IMR-90 (cell line): ENCODE measurements at regions not wholly inside any gene's neighbourhood (a gene's known extent, or its start where the extent isn't known, plus 50 kb on each side); places are given as distances from the start of the nearest gene placed in this dataset.

Experiments used
- ATAC-seq: fragments of 200-7000 bp; cut with Tn5 transposase; 2 replicates; pipeline ENCODE4 v1.9.1; 2020; ENCODE audit warnings: low read depth, mild to moderate bottlenecking, moderate library complexity
- BruUV-seq: library from RNA; stranded (reverse); fragments of 400-500 nt; replicated peaks from 2 replicates; lab custom pipeline; 2021; lab: Mats Ljungman, UMichigan
- CTCF ChIA-PET: fragments of 300-600 bp; formaldehyde crosslinking; extraction: SDS; loops from one replicate; lab custom pipeline; 2021; ENCODE audit warnings: antibody characterized with exemption; lab: Yijun Ruan, JAX
- POLR2A ChIA-PET: fragments of 300-600 bp; sonication (Branson Sonifier 250); formaldehyde crosslinking; loops from one replicate; lab custom pipeline; 2022; ENCODE audit warnings: antibody characterized with exemption; ENCODE audit not compliant: unreplicated experiment; lab: Charles Lee
- DNase-seq: peaks from one replicate; pipeline ENCODE4 v3.0.0; 2013
- H2AFZ ChIP-seq: replicated peaks from 2 replicates; pipeline ENCODE3; 2013; ENCODE audit warnings: low read length, mild to moderate bottlenecking; ENCODE audit not compliant: poor library complexity
- H2AK5ac ChIP-seq: 2 replicates; pipeline ENCODE4 v1.6.1; 2013; ENCODE audit warnings: low read depth, low read length, inconsistent platforms
- H2AK9ac ChIP-seq: replicated peaks from 2 replicates; pipeline ENCODE3; 2013; ENCODE audit warnings: mild to moderate bottlenecking, low read depth, low read length, moderate library complexity; ENCODE audit not compliant: poor library complexity
- H2BK120ac ChIP-seq: 2 replicates; pipeline ENCODE4 v1.6.1; 2013; ENCODE audit warnings: low read depth, low read length, inconsistent platforms
- H2BK15ac ChIP-seq: 3 replicates; pipeline ENCODE4 v1.6.1; 2013; ENCODE audit warnings: low read depth, low read length, inconsistent platforms
- H2BK20ac ChIP-seq: 2 replicates; pipeline ENCODE4 v1.6.1; 2013; ENCODE audit warnings: low read depth, mild to moderate bottlenecking, inconsistent platforms, low read length, moderate library complexity
- H2BK5ac ChIP-seq: 2 replicates; pipeline ENCODE4 v1.6.1; 2013; ENCODE audit warnings: mild to moderate bottlenecking, low read depth, low read length, inconsistent platforms; ENCODE audit not compliant: poor library complexity, severe bottlenecking
- H3K14ac ChIP-seq: replicated peaks from 2 replicates; pipeline ENCODE4 v1.6.1; 2013; ENCODE audit warnings: low read depth, low read length, inconsistent platforms
- H3K18ac ChIP-seq: 2 replicates; pipeline ENCODE4 v1.6.1; 2013; ENCODE audit warnings: low read depth, low read length, control low read depth
- H3K23ac ChIP-seq: 2 replicates; pipeline ENCODE4 v1.6.1; 2013; ENCODE audit warnings: low read depth, low read length, inconsistent platforms
- H3K27ac ChIP-seq: 2 replicates; pipeline ENCODE4 v1.5.1; 2013; ENCODE audit warnings: mild to moderate bottlenecking, control low read depth, low read length; ENCODE audit not compliant: insufficient read depth
- H3K27me3 ChIP-seq: 2 replicates; pipeline ENCODE4 v1.6.1; 2013; ENCODE audit warnings: low read length; ENCODE audit not compliant: control insufficient read depth, insufficient read depth
- H3K36me3 ChIP-seq: 2 replicates; pipeline ENCODE4 v1.6.1; 2013; ENCODE audit warnings: low read length, mixed read lengths; ENCODE audit not compliant: control insufficient read depth, insufficient read depth
- H3K4ac ChIP-seq: 2 replicates; pipeline ENCODE4 v1.6.1; 2013; ENCODE audit warnings: low read depth, low read length, inconsistent platforms
- H3K4me1 ChIP-seq: 2 replicates; pipeline ENCODE4 v1.6.1; 2013; ENCODE audit warnings: low read length, mixed read lengths; ENCODE audit not compliant: control insufficient read depth, insufficient read depth
- H3K4me2 ChIP-seq: 2 replicates; pipeline ENCODE4 v1.6.1; 2013; ENCODE audit warnings: low read depth, mild to moderate bottlenecking, control low read depth, low read length, moderate library complexity
- H3K4me3 ChIP-seq: 2 replicates; pipeline ENCODE4 v1.5.1; 2013; ENCODE audit warnings: low read depth, mild to moderate bottlenecking, control low read depth, low read length, moderate library complexity; ENCODE audit not compliant: insufficient read depth
- H3K56ac ChIP-seq: 2 replicates; pipeline ENCODE4 v1.6.1; 2013; ENCODE audit warnings: low read length, inconsistent platforms; ENCODE audit not compliant: insufficient read depth; ENCODE audit errors: extremely low read depth
- H3K79me1 ChIP-seq, 2 experiments: 2 replicates each; pipeline ENCODE4 v1.6.1; 2013; ENCODE audit warnings: low read length in 2 of 2, inconsistent platforms in 1 of 2, low read depth in 1 of 2
- H3K9ac ChIP-seq: 2 replicates; pipeline ENCODE4 v1.6.1; 2013; ENCODE audit warnings: low read depth, low read length, control low read depth
- H3K9me1 ChIP-seq: 2 replicates; pipeline ENCODE4 v1.6.1; 2013; ENCODE audit warnings: low read length, inconsistent platforms; ENCODE audit not compliant: insufficient read depth
- H3K9me3 ChIP-seq: 2 replicates; pipeline ENCODE4 v1.6.1; 2013; ENCODE audit warnings: low read length; ENCODE audit not compliant: control insufficient read depth, insufficient read depth
- H4K20me1 ChIP-seq: 2 replicates; pipeline ENCODE4 v1.6.1; 2013; ENCODE audit warnings: low read length, inconsistent platforms; ENCODE audit not compliant: insufficient read depth
- H4K5ac ChIP-seq: 2 replicates; pipeline ENCODE4 v1.6.1; 2013; ENCODE audit warnings: mild to moderate bottlenecking, low read depth, low read length, control low read depth
- H4K8ac ChIP-seq, 2 experiments: 2 replicates each; pipeline ENCODE4 v1.6.1; 2013; ENCODE audit warnings: low read depth in 2 of 2, low read length in 2 of 2, control low read depth in 1 of 2, inconsistent platforms in 1 of 2
- H4K91ac ChIP-seq: 2 replicates; pipeline ENCODE4 v1.6.1; 2013; ENCODE audit warnings: low read depth, low read length, inconsistent platforms; ENCODE audit not compliant: insufficient read depth
- MXI1 ChIP-seq: IDR thresholded peaks from 2 replicates; pipeline ENCODE4 v1.6.1; 2012; ENCODE audit warnings: low read depth, mild to moderate bottlenecking, low read length, moderate library complexity, borderline replicate concordance
- POLR2A ChIP-seq: IDR thresholded peaks from 2 replicates; pipeline ENCODE4 v1.6.1; 2012; ENCODE audit warnings: mild to moderate bottlenecking, low read depth, low read length
- RAD21 ChIP-seq: IDR thresholded peaks from 2 replicates; pipeline ENCODE4 v1.6.1; 2012; ENCODE audit warnings: low read length, improper control_type of control experiment
- WGBS, 2 experiments: methylation state at CpG; one replicate each; pipeline versions ENCODE4 v1.1.5 to v1.1.7; 2013; ENCODE audit warnings: missing lambda C conversion rate in 2 of 2; ENCODE audit not compliant: insufficient read length in 1 of 2; ENCODE audit errors: extremely low coverage in 2 of 2; 5-methylcytosine and 5-hydroxymethylcytosine counted together
- dilution Hi-C: fragments of 300-500 bp; cut with HindIII; formaldehyde crosslinking; loops from one replicate; pipeline ENCODE4 v1.14.3; 2018; ENCODE audit warnings: low sequenced_read_pairs; ENCODE audit not compliant: unreplicated experiment
- in situ Hi-C: fragments of 300-500 bp; cut with MboI; formaldehyde crosslinking; loops from 3 replicates; pipeline ENCODE4 v1.14.3; 2019; ENCODE audit warnings: low sequenced_read_pairs, inconsistent platforms, mixed read lengths
- intact Hi-C: fragments of 100-400 bp; cut with micrococcal nuclease; formaldehyde crosslinking; loops from 2 replicates; pipeline ENCODE4 v1.10.0; 2022

- Histone ChIP-seq H3K9ac (no peak overlapping the region), H3K27me3 (peaks cover 2% of the 10 kb centered on the region; the same call in 1 of the 2 replicates), H4K5ac (no peak overlapping the region), H2AFZ (no peak overlapping the region), H3K56ac (no peak overlapping the region), H2BK120ac (no peak overlapping the region), H2AK9ac (no peak overlapping the region), H3K18ac (no peak overlapping the region), H3K4me1 (no peaks in the 10 kb centered on the region), H2BK15ac (no peak overlapping the region), H4K8ac (no peak overlapping the region), H3K23ac (no peak overlapping the region), H3K4me3 (no peak overlapping the region), H3K4me2 (no peak overlapping the region), H3K9me1 (no peaks in the 10 kb centered on the region), H2BK5ac (no peak overlapping the region), H3K9me3 (peaks cover 2% of the 10 kb centered on the region; the same call in 1 of the 2 replicates), H2AK5ac (no peak overlapping the region), H3K79me1 (no peaks in the 10 kb centered on the region), H4K91ac (no peak overlapping the region), H2BK20ac (no peak overlapping the region), H3K4ac (no peak overlapping the region), H3K27ac (no peak overlapping the region), H3K14ac (no peak overlapping the region), H3K36me3 (no peaks in the 10 kb centered on the region), H4K20me1 (no peaks in the 10 kb centered on the region)
- no peak for ATAC-seq
- in situ Hi-C loops = no loop called here
- ChIA-PET CTCF (no interaction called here), POLR2A (no interaction called here)
- DNase-seq = no peak
- no TSS peak for BruUV-seq
- TF ChIP-seq POLR2A = no peak
- no peak for TF ChIP-seq RAD21
- TF ChIP-seq MXI1 = no peak
- 40% methylated on average over 1 of the region's 10 CpGs; no CpG with 5 or more reads in 1 of the 2 experiments for WGBS, 2 experiments
- dilution Hi-C loops = no loop called here
- intact Hi-C loops = no loop called here
Observed at GRCh38 chr4:8725845-8726244, 133.3 kb downstream of the CPZ start.
